ENCODE measurements at regions not wholly inside any gene's neighbourhood (a gene's known extent, or its start where the extent isn't known, plus 50 kb on each side); places are given as distances from the start of the nearest gene placed in this dataset.
"Not testable (repeated sequence)": the region's sequence is repeated elsewhere in the genome, so short reads cannot be mapped to it uniquely, and the experiment has no call there.

- TF ChIP-seq CTCF (IDR thresholded peaks at IDR 0.05; ENCODE audit: extremely low read depth, insufficient read depth, missing control alignments), result peak; percentile 71
- in situ Hi-C loops (cut with MboI; ENCODE audit: low pct_unique_long_range_greater_than_20kb, low sequenced_read_pairs, unreplicated experiment), result no loop called here
- peak; percentile 25 for DNase-seq (ENCODE audit: low spot score)
These were observed 180.5 kb upstream of the PRSS58 start for GRCh38 chr7:142438235-142438922.

- DNase-seq (ENCODE audit: low spot score), result no peak
- no peak for TF ChIP-seq CTCF (IDR thresholded peaks at IDR 0.05; ENCODE audit: extremely low read depth, insufficient read depth, missing control alignments)
- in situ Hi-C loops (cut with MboI; ENCODE audit: low pct_unique_long_range_greater_than_20kb, low sequenced_read_pairs, unreplicated experiment), result no loop called here
These were observed 179.9 kb upstream of the PRSS58 start for GRCh38 chr7:142437741-142438140.

GRCh38 chr7:142436601-142437000 lies 178.7 kb upstream of the PRSS58 start:
- in situ Hi-C loops (cut with MboI; ENCODE audit: low pct_unique_long_range_greater_than_20kb, low sequenced_read_pairs, unreplicated experiment), result no loop called here
- no peak for TF ChIP-seq CTCF (IDR thresholded peaks at IDR 0.05; ENCODE audit: extremely low read depth, insufficient read depth, missing control alignments)
- peak; percentile 14 for DNase-seq (ENCODE audit: low spot score)

GRCh38 chr7:142435606-142436005 lies 177.7 kb upstream of the PRSS58 start:
- DNase-seq (ENCODE audit: low spot score); in situ Hi-C loops (cut with MboI; ENCODE audit: low pct_unique_long_range_greater_than_20kb, low sequenced_read_pairs, unreplicated experiment): not testable (repeated sequence)

GRCh38 chr7:142434666-142435167 lies 176.9 kb upstream of the PRSS58 start:
- in situ Hi-C loops (cut with MboI; ENCODE audit: low pct_unique_long_range_greater_than_20kb, low sequenced_read_pairs, unreplicated experiment), result no loop called here
- TF ChIP-seq CTCF (IDR thresholded peaks at IDR 0.05; ENCODE audit: extremely low read depth, insufficient read depth, missing control alignments), result no peak
- DNase-seq (ENCODE audit: low spot score), result peak; percentile 17

GRCh38 chr7:142434133-142434532 lies 176.3 kb upstream of the PRSS58 start:
- in situ Hi-C loops (cut with MboI; ENCODE audit: low pct_unique_long_range_greater_than_20kb, low sequenced_read_pairs, unreplicated experiment), result not testable (repeated sequence)

GRCh38 chr7:142432377-142432776 lies 174.5 kb upstream of the PRSS58 start:
- in situ Hi-C loops (cut with MboI; ENCODE audit: low pct_unique_long_range_greater_than_20kb, low sequenced_read_pairs, unreplicated experiment), result no loop called here
- DNase-seq (ENCODE audit: low spot score), result no peak
- TF ChIP-seq CTCF (IDR thresholded peaks at IDR 0.05; ENCODE audit: extremely low read depth, insufficient read depth, missing control alignments), result no peak

More at GRCh38 chr7:142434133-142434532, 176.3 kb upstream of the PRSS58 start:
- DNase-seq (ENCODE audit: low spot score), result not testable (repeated sequence)
